Skeletal muscle tissue (tissue), 3 donors: ENCODE measurements at regions not wholly inside any gene's neighbourhood (a gene's known extent, or its start where the extent isn't known, plus 50 kb on each side); places are given as distances from the start of the nearest gene placed in this dataset.
"Not testable (repeated sequence)": the region's sequence is repeated elsewhere in the genome, so short reads cannot be mapped to it uniquely, and the experiment has no call there.

Source experiments
- H3K27ac ChIP-seq: one replicate; pipeline ENCODE4 v1.7.0; 2013; ENCODE audit warnings: mild to moderate bottlenecking, low read depth, low read length, inconsistent platforms
- H3K27me3 ChIP-seq, 3 donors: one replicate each; pipeline ENCODE4 v1.7.0; 2013; ENCODE audit warnings: low read length in 3 of 3; ENCODE audit not compliant: control insufficient read depth in 3 of 3, insufficient read depth in 3 of 3
- H3K36me3 ChIP-seq, 3 donors: one replicate each; pipeline ENCODE4 v1.7.0; 2013; ENCODE audit warnings: low read length in 3 of 3; ENCODE audit not compliant: control insufficient read depth in 3 of 3, insufficient read depth in 3 of 3
- H3K4me1 ChIP-seq, 3 donors: one replicate each; pipeline ENCODE4 v1.7.0; 2013; ENCODE audit warnings: low read length in 3 of 3, mild to moderate bottlenecking in 3 of 3; ENCODE audit not compliant: control insufficient read depth in 3 of 3, insufficient read depth in 3 of 3
- H3K4me3 ChIP-seq, 3 donors: one replicate each; pipeline ENCODE4 v1.7.0; 2013; ENCODE audit warnings: low read length in 3 of 3
- H3K9ac ChIP-seq, 3 donors: one replicate each; pipeline ENCODE4 v1.7.0; 2013; ENCODE audit warnings: low read length in 3 of 3, mild to moderate bottlenecking in 3 of 3, moderate library complexity in 2 of 3, low read depth in 1 of 3
- H3K9me3 ChIP-seq, 3 donors: one replicate each; pipeline ENCODE4 v1.7.0; 2013; ENCODE audit warnings: low read length in 3 of 3; ENCODE audit not compliant: control insufficient read depth in 3 of 3
- donor health status: Osteomylitis.

GRCh38 chr18:65622436-65622835, 128.4 kb upstream of the CDH7 start:
- no peaks in the 10 kb centered on the region for H3K36me3 ChIP-seq
- H3K9ac ChIP-seq, result no peak overlapping the region
- H3K27me3 ChIP-seq, result no peaks in the 10 kb centered on the region

GRCh38 chr18:65620076-65620696, 130.6 kb upstream of the CDH7 start:
- no peaks in the 10 kb centered on the region for H3K9me3 ChIP-seq
- no peaks in the 10 kb centered on the region for H3K36me3 ChIP-seq
- H3K9ac ChIP-seq, result no peak overlapping the region
- no peaks in the 10 kb centered on the region for H3K4me1 ChIP-seq
- no peak overlapping the region for H3K4me3 ChIP-seq
- no peaks in the 10 kb centered on the region for H3K27me3 ChIP-seq
- no peak overlapping the region for H3K27ac ChIP-seq

More at GRCh38 chr18:65622436-65622835, 128.4 kb upstream of the CDH7 start:
- Histone ChIP-seq H3K27ac (no peak overlapping the region), H3K9me3 (no peaks in the 10 kb centered on the region), H3K4me3 (no peak overlapping the region), H3K4me1 (no peaks in the 10 kb centered on the region)

- H3K9ac ChIP-seq, result no peak overlapping the region
- H3K4me3 ChIP-seq, result no peak overlapping the region
- H3K27ac ChIP-seq, result no peak overlapping the region
- no peaks in the 10 kb centered on the region for H3K4me1 ChIP-seq
- no peaks in the 10 kb centered on the region for H3K27me3 ChIP-seq
- no peaks in the 10 kb centered on the region for H3K36me3 ChIP-seq
- H3K9me3 ChIP-seq, result no peaks in the 10 kb centered on the region
These were observed 139.9 kb upstream of the CDH7 start for GRCh38 chr18:65610939-65611338.

GRCh38 chr18:65608471-65608870, 142.3 kb upstream of the CDH7 start:
- Histone ChIP-seq H3K4me3 (no peak overlapping the region), H3K27me3 (no peaks in the 10 kb centered on the region), H3K27ac (no peak overlapping the region), H3K4me1 (no peaks in the 10 kb centered on the region), H3K36me3 (no peaks in the 10 kb centered on the region), H3K9me3 (no peaks in the 10 kb centered on the region), H3K9ac (no peak overlapping the region)

GRCh38 chr18:65607161-65607560, 143.7 kb upstream of the CDH7 start:
- Histone ChIP-seq H3K9me3 (no peaks in the 10 kb centered on the region), H3K4me3 (no peak overlapping the region), H3K36me3 (no peaks in the 10 kb centered on the region), H3K27me3 (no peaks in the 10 kb centered on the region), H3K9ac (no peak overlapping the region), H3K27ac (no peak overlapping the region), H3K4me1 (no peaks in the 10 kb centered on the region)

- no peak overlapping the region for H3K4me3 ChIP-seq
- no peaks in the 10 kb centered on the region for H3K27me3 ChIP-seq
- no peak overlapping the region for H3K9ac ChIP-seq
- no peaks in the 10 kb centered on the region for H3K4me1 ChIP-seq
- H3K27ac ChIP-seq, result no peak overlapping the region
- no peaks in the 10 kb centered on the region for H3K9me3 ChIP-seq
- no peaks in the 10 kb centered on the region for H3K36me3 ChIP-seq
These were observed 144.2 kb upstream of the CDH7 start for GRCh38 chr18:65606551-65607130.

- not testable (repeated sequence) for H3K9me3 ChIP-seq, H3K9ac ChIP-seq, H3K4me1 ChIP-seq, H3K27ac ChIP-seq, H3K4me3 ChIP-seq, H3K36me3 ChIP-seq, H3K27me3 ChIP-seq
These were observed 145.5 kb upstream of the CDH7 start for GRCh38 chr18:65605352-65605751.

- H3K4me1 ChIP-seq, result no peaks in the 10 kb centered on the region
- H3K9ac ChIP-seq, result no peak overlapping the region
- H3K27ac ChIP-seq, result no peak overlapping the region
- no peaks in the 10 kb centered on the region for H3K9me3 ChIP-seq
- H3K4me3 ChIP-seq, result no peak overlapping the region
- H3K27me3 ChIP-seq, result no peaks in the 10 kb centered on the region
- no peaks in the 10 kb centered on the region for H3K36me3 ChIP-seq
These were observed 149.0 kb upstream of the CDH7 start for GRCh38 chr18:65601775-65602174.

GRCh38 chr18:65592435-65592834, 158.4 kb upstream of the CDH7 start:
- H3K4me1 ChIP-seq, result no peaks in the 10 kb centered on the region
- H3K27me3 ChIP-seq, result no peaks in the 10 kb centered on the region
- H3K36me3 ChIP-seq, result no peaks in the 10 kb centered on the region
- no peak overlapping the region for H3K4me3 ChIP-seq
- H3K27ac ChIP-seq, result no peak overlapping the region
- H3K9ac ChIP-seq, result no peak overlapping the region
- no peaks in the 10 kb centered on the region for H3K9me3 ChIP-seq

- Histone ChIP-seq H3K9ac (no peak overlapping the region), H3K36me3 (no peaks in the 10 kb centered on the region), H3K27ac (no peak overlapping the region), H3K4me1 (no peaks in the 10 kb centered on the region), H3K27me3 (no peaks in the 10 kb centered on the region), H3K9me3 (no peaks in the 10 kb centered on the region), H3K4me3 (no peak overlapping the region)
These were observed 163.3 kb upstream of the CDH7 start for GRCh38 chr18:65587491-65587890.
